ENCODE measurements at regions not wholly inside any gene's neighbourhood (a gene's known extent, or its start where the extent isn't known, plus 50 kb on each side); places are given as distances from the start of the nearest gene placed in this dataset.
"Not testable (repeated sequence)": the region's sequence is repeated elsewhere in the genome, so short reads cannot be mapped to it uniquely, and the experiment has no call there.

DNA sequence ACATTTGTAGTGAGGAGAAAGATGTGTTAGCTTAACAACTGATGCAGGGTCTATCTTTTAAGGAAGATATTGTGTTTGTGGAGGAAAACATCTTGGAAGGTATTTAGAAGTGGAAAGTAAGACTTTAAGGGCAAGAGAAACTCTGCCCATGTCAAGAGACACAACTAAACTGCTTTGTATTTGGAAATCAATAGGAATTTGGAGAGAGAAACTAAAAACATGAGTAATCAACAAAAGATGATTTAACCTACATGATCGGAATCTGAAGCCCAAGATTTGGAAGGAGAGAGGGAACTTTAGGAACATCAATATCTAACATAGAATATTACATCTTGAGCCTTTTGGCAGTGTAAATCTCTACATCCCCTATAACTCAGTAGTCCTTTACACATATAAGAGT is 184.2 kb upstream of the COL3A1 start:
- H3F3A ChIP-seq (replicated peaks; ENCODE audit: insufficient read depth), result peaks cover 32% of the 10 kb centered on the region
- no peaks in the 10 kb centered on the region for H3K36me3 ChIP-seq (replicated peaks in 1 of 2; ENCODE audit: control insufficient read depth in 1 of 2, insufficient read depth in 2 of 2, low read length in 1 of 2)
- no peaks in the 10 kb centered on the region for H3K9me2 ChIP-seq
- H3K4me2 ChIP-seq, result no peak overlapping the region
- H2AFZ ChIP-seq (ENCODE audit: low read depth), result no peak overlapping the region
- POLR2A ChIA-PET, result no interaction called here
- H3K79me2 ChIP-seq (ENCODE audit: insufficient read depth), result no peaks in the 10 kb centered on the region
- WGBS (ENCODE audit: low lambda C conversion rate), result 91% methylated on average over 1 of the region's 1 CpG
- H3K27me3 ChIP-seq (ENCODE audit: insufficient read depth), result no peaks in the 10 kb centered on the region
- no peak for DNase-seq
- no peak for TF ChIP-seq FOSL2 (IDR thresholded peaks at IDR 0.05; ENCODE audit: borderline replicate concordance, low read depth)
- no peak for TF ChIP-seq EP300 (IDR thresholded peaks at IDR 0.05; ENCODE audit: borderline replicate concordance in 1 of 2, low read depth in 1 of 2, low read length in 1 of 2)
- TF ChIP-seq GATA2 (CRISPR knock-in tag; IDR thresholded peaks at IDR 0.05), result no peak
- TF ChIP-seq, protein P1, sequence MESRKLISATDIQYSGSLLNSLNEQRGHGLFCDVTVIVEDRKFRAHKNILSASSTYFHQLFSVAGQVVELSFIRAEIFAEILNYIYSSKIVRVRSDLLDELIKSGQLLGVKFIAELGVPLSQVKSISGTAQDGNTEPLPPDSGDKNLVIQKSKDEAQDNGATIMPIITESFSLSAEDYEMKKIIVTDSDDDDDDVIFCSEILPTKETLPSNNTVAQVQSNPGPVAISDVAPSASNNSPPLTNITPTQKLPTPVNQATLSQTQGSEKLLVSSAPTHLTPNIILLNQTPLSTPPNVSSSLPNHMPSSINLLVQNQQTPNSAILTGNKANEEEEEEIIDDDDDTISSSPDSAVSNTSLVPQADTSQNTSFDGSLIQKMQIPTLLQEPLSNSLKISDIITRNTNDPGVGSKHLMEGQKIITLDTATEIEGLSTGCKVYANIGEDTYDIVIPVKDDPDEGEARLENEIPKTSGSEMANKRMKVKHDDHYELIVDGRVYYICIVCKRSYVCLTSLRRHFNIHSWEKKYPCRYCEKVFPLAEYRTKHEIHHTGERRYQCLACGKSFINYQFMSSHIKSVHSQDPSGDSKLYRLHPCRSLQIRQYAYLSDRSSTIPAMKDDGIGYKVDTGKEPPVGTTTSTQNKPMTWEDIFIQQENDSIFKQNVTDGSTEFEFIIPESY (IDR thresholded peaks at IDR 0.05; ENCODE audit: borderline replicate concordance, low read depth), result no peak
- no peak for TF ChIP-seq NFIC (IDR thresholded peaks at IDR 0.05; ENCODE audit: borderline replicate concordance)
- no peak for TF ChIP-seq CHD2 (IDR thresholded peaks at IDR 0.05; ENCODE audit: low read length, partially characterized antibody)
- no peak for TF ChIP-seq SIN3A (IDR thresholded peaks at IDR 0.05; ENCODE audit: borderline replicate concordance, low read depth, low read length)
- TF ChIP-seq, protein P2, sequence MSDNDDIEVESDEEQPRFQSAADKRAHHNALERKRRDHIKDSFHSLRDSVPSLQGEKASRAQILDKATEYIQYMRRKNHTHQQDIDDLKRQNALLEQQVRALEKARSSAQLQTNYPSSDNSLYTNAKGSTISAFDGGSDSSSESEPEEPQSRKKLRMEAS (IDR thresholded peaks at IDR 0.05; ENCODE audit: low read depth), result no peak
- TF ChIP-seq MEF2A (IDR thresholded peaks at IDR 0.05; ENCODE audit: borderline replicate concordance, low read depth), result no peak
- no peak for TF ChIP-seq RCOR1 (IDR thresholded peaks at IDR 0.05; ENCODE audit: low read length)
- no peak overlapping the region for H3K9ac ChIP-seq
- no peak overlapping the region for H3K4me3 ChIP-seq (ENCODE audit: low read depth in 2 of 2, low read length in 1 of 2)
- H4K20me1 ChIP-seq (ENCODE audit: insufficient read depth), result no peaks in the 10 kb centered on the region
- H3K9me3 ChIP-seq, result no peaks in the 10 kb centered on the region
- CTCF ChIA-PET, result no interaction called here
- H3K27ac ChIP-seq (ENCODE audit: low read depth in 2 of 2, low read length in 1 of 2), result no peak overlapping the region
- H3K4me1 ChIP-seq (ENCODE audit: control insufficient read depth in 1 of 2, insufficient read depth in 2 of 2, low read depth in 1 of 2, low read length in 1 of 2), result peaks cover 12 to 26% of the 10 kb centered on the region in 2 experiments; a peak in 2 of 4 replicates

DNA sequence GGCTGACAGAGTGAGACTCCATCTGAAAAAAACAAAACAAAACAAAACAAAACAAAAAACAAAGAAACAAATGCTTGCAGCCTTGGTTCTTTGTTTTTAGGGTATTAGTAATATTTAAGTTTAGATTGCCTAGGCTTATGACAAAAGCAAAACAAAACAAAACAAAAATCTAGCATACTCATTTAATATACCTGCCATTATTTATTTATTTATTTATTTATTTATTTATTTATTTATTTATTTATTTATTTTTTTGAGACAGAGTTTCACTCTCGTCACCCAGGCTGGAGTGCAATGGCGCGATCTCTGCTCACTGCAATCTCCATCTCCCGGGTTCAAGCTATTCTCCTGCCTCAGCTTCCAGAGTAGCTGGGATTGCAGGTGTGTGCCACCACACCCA is 179.7 kb upstream of the COL3A1 start:
- DNase-seq; H3K4me3 ChIP-seq (ENCODE audit: low read depth in 2 of 2, low read length in 1 of 2): not testable (repeated sequence)
- CTCF ChIA-PET, result interaction anchor here (1.5 kb wide), 1 partner anchor 321 kb away, joined by 3 read pairs; no protein-coding TSS in a partner anchor

GRCh38 chr2:188795762-188796161 is 178.4 kb upstream of the COL3A1 start:
- CTCF ChIA-PET, result no interaction called here
- no peak for DNase-seq
- Histone ChIP-seq H3K4me2 (no peak overlapping the region), H2AFZ (ENCODE audit: low read depth) (0 out of 2 replicates have a peak overlapping the region, but pooled peaks have one; percentile 1), H3K79me2 (ENCODE audit: insufficient read depth) (no peaks in the 10 kb centered on the region), H3F3A (replicated peaks; ENCODE audit: insufficient read depth) (peaks cover 3% of the 10 kb centered on the region), H3K4me3 (ENCODE audit: low read depth in 2 of 2, low read length in 1 of 2) (no peak overlapping the region), H3K9me2 (no peaks in the 10 kb centered on the region), H3K27ac (ENCODE audit: low read depth in 2 of 2, low read length in 1 of 2) (no peak overlapping the region), H4K20me1 (ENCODE audit: insufficient read depth) (no peaks in the 10 kb centered on the region), H3K4me1 (ENCODE audit: control insufficient read depth in 1 of 2, insufficient read depth in 2 of 2, low read depth in 1 of 2, low read length in 1 of 2) (no peaks in the 10 kb centered on the region), H3K9ac (no peak overlapping the region), H3K36me3 (replicated peaks in 1 of 2; ENCODE audit: control insufficient read depth in 1 of 2, insufficient read depth in 2 of 2, low read length in 1 of 2) (no peaks in the 10 kb centered on the region), H3K27me3 (ENCODE audit: insufficient read depth) (no peaks in the 10 kb centered on the region), H3K9me3 (no peaks in the 10 kb centered on the region)
- POLR2A ChIA-PET, result no interaction called here
- TF ChIP-seq USF1 (IDR thresholded peaks at IDR 0.05; ENCODE audit: borderline replicate concordance, low read depth) (no peak), GATA2 (CRISPR knock-in tag; IDR thresholded peaks at IDR 0.05) (no peak), CHD2 (IDR thresholded peaks at IDR 0.05; ENCODE audit: low read length, partially characterized antibody) (no peak), REST (IDR thresholded peaks at IDR 0.05; ENCODE audit: low read depth, low read length) (no peak), FOXJ3 (CRISPR knock-in tag; IDR thresholded peaks at IDR 0.05) (no peak), ELF1 (IDR thresholded peaks at IDR 0.05) (no peak), SMC3 (IDR thresholded peaks at IDR 0.05; ENCODE audit: low read depth, low read length) (no peak)

More for the DNA sequence above, 179.7 kb upstream of the COL3A1 start:
- H3K79me2 ChIP-seq (ENCODE audit: insufficient read depth); H3K9ac ChIP-seq; H3K9me2 ChIP-seq; H3K27me3 ChIP-seq (ENCODE audit: insufficient read depth); H3K4me2 ChIP-seq; H3K4me1 ChIP-seq (ENCODE audit: control insufficient read depth in 1 of 2, insufficient read depth in 2 of 2, low read depth in 1 of 2, low read length in 1 of 2); H3K9me3 ChIP-seq; H3K36me3 ChIP-seq (replicated peaks in 1 of 2; ENCODE audit: control insufficient read depth in 1 of 2, insufficient read depth in 2 of 2, low read length in 1 of 2); H3K27ac ChIP-seq (ENCODE audit: low read depth in 2 of 2, low read length in 1 of 2); H4K20me1 ChIP-seq (ENCODE audit: insufficient read depth); H3F3A ChIP-seq (replicated peaks; ENCODE audit: insufficient read depth); POLR2A ChIA-PET; H2AFZ ChIP-seq (ENCODE audit: low read depth): not testable (repeated sequence)
- WGBS (ENCODE audit: low lambda C conversion rate), result 91% methylated on average over 4 of the region's 4 CpGs

Measured in SK-N-SH (cell line).